HL-60 (cell line): ENCODE measurements at regions not wholly inside any gene's neighbourhood (a gene's known extent, or its start where the extent isn't known, plus 50 kb on each side); places are given as distances from the start of the nearest gene placed in this dataset.

ENCODE experiments used
- DNase-seq, 2 experiments: peaks; one replicate each; pipeline ENCODE4 v3.0.0-alpha.2; 2010 to 2020; ENCODE audit warnings: low read depth in 1 of 2, low spot score in 1 of 2
- H3K27ac ChIP-seq: fragments of 250-450 bp; sonication (Bioruptor Pico); replicated peaks from 2 replicates; pipeline ENCODE4 v1.5.1; 2020; ENCODE audit warnings: mild to moderate bottlenecking, moderate library complexity
- H3K27me3 ChIP-seq: fragments of 250-450 bp; sonication (Bioruptor Pico); 2 replicates; pipeline ENCODE4 v1.5.1; 2021; ENCODE audit warnings: mild to moderate bottlenecking, moderate library complexity; ENCODE audit not compliant: insufficient read depth, poor library complexity, severe bottlenecking
- H3K4me3 ChIP-seq: replicated peaks from 2 replicates; pipeline ENCODE4 v1.5.1; 2011; ENCODE audit warnings: mild to moderate bottlenecking, control low read depth, low read length; ENCODE audit not compliant: insufficient read depth
- CTCF ChIP-seq: IDR thresholded peaks from one replicate; pipeline ENCODE4 v1.5.1; 2011; ENCODE audit warnings: low read length, control low read depth, inconsistent platforms; ENCODE audit not compliant: insufficient read depth
- GABPA ChIP-seq: IDR thresholded peaks from 2 replicates; pipeline ENCODE4 v1.6.1; 2012; ENCODE audit warnings: low read depth
- POLR2AphosphoS5 ChIP-seq: IDR thresholded peaks from 2 replicates; pipeline ENCODE4 v1.6.1; 2012; ENCODE audit warnings: low read depth
- REST ChIP-seq: IDR thresholded peaks from 2 replicates; pipeline ENCODE4 v1.6.1; 2012; ENCODE audit warnings: low read depth; ENCODE audit not compliant: insufficient replicate concordance
- SPI1 ChIP-seq: IDR thresholded peaks from 2 replicates; pipeline ENCODE4 v1.6.1; 2012; ENCODE audit warnings: low read depth, mild to moderate bottlenecking, borderline replicate concordance

- Histone ChIP-seq H3K27me3 (peaks cover 3% of the 10 kb centered on the region), H3K4me3 (no peak overlapping the region), H3K27ac (no peak overlapping the region)
- TF ChIP-seq POLR2AphosphoS5 (no peak), GABPA (no peak), REST (no peak), CTCF (no peak), SPI1 (no peak)
- DNase-seq: no peak
Observed at GRCh38 chr17:31688701-31689100, 170.3 kb downstream of the COPRS start.

- H3K27me3 ChIP-seq: peaks cover 3% of the 10 kb centered on the region
- no peak for TF ChIP-seq REST
- no peak for TF ChIP-seq GABPA
- TF ChIP-seq POLR2AphosphoS5: no peak
- TF ChIP-seq SPI1: no peak
- TF ChIP-seq CTCF: no peak
- H3K27ac ChIP-seq: no peak overlapping the region
Observed at GRCh38 chr17:31687505-31688126, 171.4 kb downstream of the COPRS start.

GRCh38 chr17:31686495-31686894 is 172.5 kb downstream of the COPRS start:
- Histone ChIP-seq H3K27me3 (peaks cover 3% of the 10 kb centered on the region), H3K27ac (no peak overlapping the region), H3K4me3 (no peak overlapping the region)
- no peak for TF ChIP-seq POLR2AphosphoS5
- no peak for TF ChIP-seq REST
- no peak for TF ChIP-seq GABPA
- no peak for TF ChIP-seq SPI1
- TF ChIP-seq CTCF: no peak
- no peak for DNase-seq

More at GRCh38 chr17:31687505-31688126, 171.4 kb downstream of the COPRS start:
- DNase-seq: no peak
- H3K4me3 ChIP-seq: no peak overlapping the region
